GM18519 (cell line): ENCODE measurements at regions not wholly inside any gene's neighbourhood (a gene's known extent, or its start where the extent isn't known, plus 50 kb on each side); places are given as distances from the start of the nearest gene placed in this dataset.

Source experiments
- ATAC-seq: cut with Tn5 transposase; IDR thresholded peaks from one replicate; pipeline ENCODE4 v1.9.1; 2021; ENCODE audit warnings: mild to moderate bottlenecking, moderate library complexity; ENCODE audit not compliant: unreplicated experiment, low FRiP score

GRCh38 chr7:89760690-89761089 is 393.6 kb upstream of the STEAP1 start:
- ATAC-seq: no peak

- ATAC-seq: no peak
Measured at GRCh38 chr7:89761173-89761572, 393.1 kb upstream of the STEAP1 start.

GRCh38 chr7:89770161-89770560 is 384.1 kb upstream of the STEAP1 start:
- ATAC-seq: no peak

- no peak for ATAC-seq
Measured at GRCh38 chr7:89771003-89771636, 383.1 kb upstream of the STEAP1 start.

- ATAC-seq: no peak
Measured at GRCh38 chr7:89772276-89772675, 382.0 kb upstream of the STEAP1 start.

- no peak for ATAC-seq
Measured at GRCh38 chr7:89773611-89774010, 380.7 kb upstream of the STEAP1 start.

- ATAC-seq: no peak
Measured at GRCh38 chr7:89775459-89775858, 378.8 kb upstream of the STEAP1 start.

- ATAC-seq: no peak
Measured at GRCh38 chr7:89776980-89777379, 377.3 kb upstream of the STEAP1 start.

GRCh38 chr7:89777499-89777898 is 376.8 kb upstream of the STEAP1 start:
- ATAC-seq: no peak

GRCh38 chr7:89780291-89780690 is 374.0 kb upstream of the STEAP1 start:
- no peak for ATAC-seq

GRCh38 chr7:89796481-89796880 is 357.8 kb upstream of the STEAP1 start:
- no peak for ATAC-seq

- ATAC-seq: no peak
Measured at GRCh38 chr7:89797965-89798598, 356.2 kb upstream of the STEAP1 start.

GRCh38 chr7:89798599-89798996 is 355.7 kb upstream of the STEAP1 start:
- no peak for ATAC-seq

GRCh38 chr7:89800761-89801160 is 353.5 kb upstream of the STEAP1 start:
- no peak for ATAC-seq

- ATAC-seq: no peak
Measured at GRCh38 chr7:89809291-89809690, 345.0 kb upstream of the STEAP1 start.

- no peak for ATAC-seq
Measured at GRCh38 chr7:89813081-89813480, 341.2 kb upstream of the STEAP1 start.

GRCh38 chr7:89826121-89826520 is 328.1 kb upstream of the STEAP1 start:
- no peak for ATAC-seq

- no peak for ATAC-seq
Measured at GRCh38 chr7:89826557-89826956, 327.7 kb upstream of the STEAP1 start.

GRCh38 chr7:89837515-89837914 is 316.8 kb upstream of the STEAP1 start:
- no peak for ATAC-seq

GRCh38 chr7:89839329-89839728 is 314.9 kb upstream of the STEAP1 start:
- no peak for ATAC-seq

- no peak for ATAC-seq
Measured at GRCh38 chr7:89845952-89846351, 308.3 kb upstream of the STEAP1 start.

- ATAC-seq: no peak
Measured at GRCh38 chr7:89849052-89849451, 305.2 kb upstream of the STEAP1 start.
